NCI-H2196 (cell line): ENCODE measurements at regions not wholly inside any gene's neighbourhood (a gene's known extent, or its start where the extent isn't known, plus 50 kb on each side); places are given as distances from the start of the nearest gene placed in this dataset.

Experiments
- DNase-seq: peaks from one replicate; lab custom pipeline; 2025; ENCODE audit not compliant: unreplicated experiment; lab: John Stamatoyannopoulos, UW

GRCh38 chr7:16065939-16066338 is 355.4 kb downstream of the CRPPA start:
- DNase-seq, result no peak

- no peak for DNase-seq
Measured at GRCh38 chr7:16063716-16064675, 357.3 kb downstream of the CRPPA start.

DNA sequence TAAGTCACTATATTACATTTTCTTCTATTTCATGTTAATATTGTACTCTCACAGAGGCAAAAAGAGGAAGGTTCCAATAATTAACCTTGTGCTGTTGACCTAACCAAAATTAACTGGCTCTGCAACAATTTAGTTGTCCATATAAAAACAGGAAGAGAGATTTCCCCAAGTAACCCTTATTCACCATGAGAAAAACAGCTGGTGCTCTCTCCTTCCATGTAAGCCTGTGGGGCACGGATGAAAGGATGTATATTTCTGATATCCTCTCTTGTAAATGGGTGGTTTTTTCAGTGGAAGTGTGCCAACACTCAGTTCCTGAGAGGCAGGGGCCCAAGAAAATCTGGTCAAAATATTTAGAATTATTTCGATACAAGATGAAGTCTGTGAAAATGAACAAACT is 358.1 kb downstream of the CRPPA start:
- no peak for DNase-seq

GRCh38 chr7:16062269-16062668 is 359.1 kb downstream of the CRPPA start:
- no peak for DNase-seq

- DNase-seq, result no peak
Measured at GRCh38 chr7:16061630-16062029, 359.7 kb downstream of the CRPPA start.

- DNase-seq, result no peak
Measured at GRCh38 chr7:16061011-16061410, 360.3 kb downstream of the CRPPA start.

GRCh38 chr7:16060502-16060901 is 360.8 kb downstream of the CRPPA start:
- DNase-seq, result no peak

- no peak for DNase-seq
Measured at GRCh38 chr7:16055263-16055976, 365.9 kb downstream of the CRPPA start.

DNA sequence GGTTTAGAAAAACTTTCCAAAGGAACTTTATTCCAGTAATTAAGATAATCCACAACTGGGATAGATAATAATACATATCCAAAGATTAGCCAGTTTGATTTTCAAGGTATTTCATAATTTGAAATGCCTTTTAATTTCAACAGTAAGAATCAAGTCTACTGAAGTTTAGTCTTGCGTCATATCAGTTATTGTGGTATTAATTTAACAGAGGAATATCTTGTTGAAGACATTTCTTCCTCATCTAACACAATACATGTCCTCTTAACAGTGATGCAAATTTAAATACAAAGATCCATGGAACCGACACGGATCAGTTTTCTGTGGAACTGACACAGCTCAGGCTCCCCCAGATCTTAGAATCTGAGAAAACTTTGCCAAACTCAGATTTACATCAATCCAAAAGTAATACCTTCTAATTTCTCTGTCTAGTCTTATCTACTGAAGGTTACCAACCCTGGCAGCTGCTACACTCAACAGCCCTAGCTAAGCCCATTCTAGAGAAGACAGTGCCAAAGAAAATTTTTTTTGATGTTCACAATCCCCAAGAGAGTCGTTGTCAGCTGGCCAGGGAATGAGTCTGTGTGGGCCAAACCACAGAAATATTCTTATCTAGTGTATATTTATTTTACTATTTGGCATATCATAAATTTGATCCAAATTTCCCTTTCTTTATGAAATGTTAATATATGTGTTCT is 365.2 kb upstream of the MEOX2 start:
- DNase-seq, result no peak

DNA sequence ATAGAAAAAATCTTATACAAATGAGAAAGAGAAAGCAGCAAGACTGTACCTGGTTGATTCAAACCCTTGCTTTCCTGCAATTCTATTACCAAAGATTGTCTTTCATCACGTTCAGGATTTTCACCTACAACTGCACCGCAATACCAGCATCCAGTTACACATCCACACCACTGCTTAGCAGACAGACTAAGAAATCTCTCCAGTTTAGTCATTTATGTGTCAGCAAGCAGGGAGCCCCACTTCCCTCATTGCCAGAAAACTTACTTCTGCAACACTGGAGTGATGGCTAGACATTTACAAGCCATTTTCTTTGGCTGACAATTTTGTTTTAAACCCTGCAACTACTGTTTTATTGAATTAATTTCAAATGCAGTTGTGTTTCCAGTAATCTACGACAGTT is 359.6 kb upstream of the MEOX2 start:
- no peak for DNase-seq

- no peak for DNase-seq
Measured at GRCh38 chr7:16045296-16045695, 358.8 kb upstream of the MEOX2 start.

DNA sequence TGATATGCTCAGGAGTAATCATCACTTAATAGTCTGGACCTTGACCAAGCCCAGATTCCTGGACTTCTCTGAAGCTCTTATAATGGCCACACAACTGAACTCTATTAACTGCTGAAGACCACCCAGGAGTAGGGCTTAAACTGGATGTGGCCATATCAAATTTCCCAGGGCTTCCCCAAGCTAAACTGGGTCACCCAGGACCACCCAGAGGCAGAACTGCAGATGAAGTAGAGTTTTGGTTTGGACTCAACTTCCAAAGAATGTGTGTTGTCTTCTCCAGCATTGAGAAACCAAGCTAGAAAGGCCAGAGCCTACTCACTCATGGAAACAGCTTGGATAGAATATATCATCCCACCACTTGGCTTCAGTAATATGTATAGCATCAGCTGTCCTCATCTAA is 358.2 kb upstream of the MEOX2 start:
- no peak for DNase-seq

- no peak for DNase-seq
Measured at GRCh38 chr7:16040346-16040745, 353.9 kb upstream of the MEOX2 start.

DNA sequence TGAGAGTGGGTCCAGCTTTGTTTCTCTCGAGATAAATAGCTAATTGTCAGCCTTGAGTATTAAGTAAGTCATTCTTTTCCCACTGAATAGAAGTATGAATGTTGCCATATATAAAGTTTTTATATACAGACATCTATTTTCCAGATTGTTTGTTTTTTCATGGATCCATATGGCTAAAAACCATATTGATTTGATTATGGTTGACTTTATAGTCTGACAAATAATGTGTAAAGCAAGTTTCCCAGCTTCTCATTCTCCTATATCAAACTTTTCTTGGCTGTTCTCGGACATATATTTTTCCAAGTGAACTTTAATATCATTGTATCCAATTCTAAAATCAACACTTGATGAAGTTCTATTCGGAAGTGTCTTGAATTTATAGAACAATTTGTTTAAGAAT is 352.4 kb upstream of the MEOX2 start:
- DNase-seq, result no peak

GRCh38 chr7:16035392-16035791 is 348.9 kb upstream of the MEOX2 start:
- no peak for DNase-seq

DNA sequence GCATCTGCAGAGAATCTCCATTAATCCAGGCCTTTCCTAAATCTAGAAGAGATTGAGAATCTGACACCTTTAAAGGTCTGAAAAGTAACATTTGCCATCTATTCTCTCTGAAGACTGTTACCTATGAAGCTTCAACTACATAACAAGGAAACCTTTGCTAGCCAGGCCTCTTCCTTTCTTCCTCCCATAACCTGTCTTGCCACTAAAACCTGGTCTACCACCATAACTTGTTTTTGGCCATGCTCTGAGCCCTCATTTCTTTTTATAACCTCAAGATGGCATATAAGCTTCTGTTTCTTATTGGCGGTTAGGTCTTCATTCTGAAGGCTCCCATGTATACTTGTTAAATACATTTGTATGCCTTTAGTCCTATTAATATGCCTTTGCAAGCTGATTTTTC is 348.4 kb upstream of the MEOX2 start:
- DNase-seq, result no peak

DNA sequence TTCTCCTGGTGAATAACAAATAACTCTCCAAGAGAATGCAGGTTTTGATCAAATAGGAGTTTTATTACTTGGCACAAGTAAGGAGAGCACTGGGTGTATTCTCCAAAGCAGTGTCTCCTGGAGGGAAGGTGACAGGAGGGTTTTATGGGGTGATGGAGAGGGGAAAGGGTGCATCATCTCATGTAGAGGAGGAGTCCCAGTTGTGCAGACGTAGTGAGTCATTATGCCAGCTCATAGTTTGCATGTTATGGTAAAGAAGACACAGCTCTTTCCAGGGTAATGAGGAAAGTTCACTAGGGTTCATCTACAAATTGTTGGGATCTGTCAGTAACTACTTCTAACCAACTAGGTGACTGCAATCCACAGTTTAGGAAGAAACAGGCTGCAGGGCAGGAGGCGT is 347.9 kb upstream of the MEOX2 start:
- DNase-seq, result no peak

DNA sequence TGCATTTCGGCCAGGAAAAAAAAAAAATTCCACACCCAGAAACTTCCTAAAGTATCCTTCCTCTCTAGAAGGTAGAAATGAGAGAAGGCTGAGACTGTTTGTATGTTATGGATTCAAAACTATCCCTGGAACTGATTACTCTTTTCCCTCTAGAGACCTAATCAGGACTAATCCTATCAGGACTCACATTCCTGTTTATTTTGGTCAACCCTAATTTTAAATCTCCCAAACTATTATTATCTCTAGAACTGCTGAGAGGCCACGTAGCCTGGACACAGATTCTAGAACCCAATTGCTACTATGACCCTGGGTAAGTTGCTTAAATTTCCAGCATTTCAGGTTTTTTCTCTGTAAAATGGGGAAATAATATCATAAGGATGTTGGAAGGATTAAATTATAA is 346.8 kb upstream of the MEOX2 start:
- DNase-seq, result no peak

- DNase-seq, result no peak
Measured at GRCh38 chr7:16028636-16029035, 342.2 kb upstream of the MEOX2 start.

DNA sequence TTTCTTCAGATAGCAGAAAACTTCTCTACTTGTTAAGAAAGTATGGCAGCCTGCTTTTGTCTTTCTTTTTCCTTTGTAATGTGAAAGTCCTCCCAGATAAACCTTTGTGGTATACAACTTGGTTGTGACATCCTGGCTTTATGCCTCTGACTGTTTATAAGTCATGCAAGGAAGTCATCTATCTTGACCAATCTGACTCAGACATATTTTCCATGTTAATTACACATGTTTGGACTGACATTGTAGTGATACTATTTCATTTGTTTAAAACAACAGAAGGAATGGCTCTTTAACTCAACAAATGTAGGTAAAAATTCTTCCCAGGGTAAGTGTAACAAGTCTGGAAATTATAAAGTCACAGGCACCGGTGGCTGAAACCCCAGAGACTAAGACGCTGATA is 341.6 kb upstream of the MEOX2 start:
- DNase-seq, result no peak

GRCh38 chr7:16027396-16027795 is 340.9 kb upstream of the MEOX2 start:
- DNase-seq, result no peak
